HepG2 (cell line): ENCODE measurements at regions not wholly inside any gene's neighbourhood (a gene's known extent, or its start where the extent isn't known, plus 50 kb on each side); places are given as distances from the start of the nearest gene placed in this dataset.

ENCODE experiments used
- ATAC-seq: fragments of 200-7000 bp; cut with Tn5 transposase; 3 replicates; pipeline ENCODE4 v1.9.1; 2020; ENCODE audit warnings: mild to moderate bottlenecking, moderate library complexity
- BruUV-seq: library from RNA; stranded (reverse); fragments of 400-500 nt; replicated peaks from 2 replicates; lab custom pipeline; 2021; lab: Mats Ljungman, UMichigan
- CTCF ChIA-PET: fragments of 300-600 bp; formaldehyde crosslinking; extraction: SDS; loops from one replicate; lab custom pipeline; 2021; ENCODE audit warnings: low total read pairs, inconsistent platforms, low intra/inter-chr PET ratio; lab: Yijun Ruan, JAX
- POLR2A ChIA-PET: fragments of 350-600 bp; sonication (Branson Sonifier 250); formaldehyde crosslinking; loops from one replicate; lab custom pipeline; 2020; ENCODE audit warnings: antibody characterized with exemption, inconsistent platforms; lab: Yijun Ruan, JAX
- DNase-seq: peaks from one replicate; pipeline ENCODE4 v3.0.0-alpha.2; 2015; ENCODE audit warnings: low spot score
- FAIRE-seq: peaks from 3 replicates; lab custom pipeline; 2011; peaks lifted over from hg19 to GRCh38; lab: Jason Lieb, UNC
- H2AFZ ChIP-seq: one replicate; pipeline ENCODE4 v1.6.1; 2011; ENCODE audit warnings: low read length, inconsistent platforms
- H3K27ac ChIP-seq: fragments of 300-600 bp; 3 replicates; pipeline ENCODE4 v1.8.0; 2011; ENCODE audit warnings: mixed run types, mild to moderate bottlenecking, mixed read lengths, low read length, inconsistent platforms; ENCODE audit not compliant: insufficient read depth; ENCODE audit errors: extremely low read length
- H3K27me3 ChIP-seq, 2 experiments: fragments of 200-600 bp in 1 of 2; 2 replicates in 1 of 2; 3 replicates in 1 of 2; pipeline versions ENCODE4 v1.6.0 to v1.8.0; 2011; ENCODE audit warnings: low read length in 2 of 2, mild to moderate bottlenecking in 2 of 2, moderate library complexity in 2 of 2, inconsistent platforms in 1 of 2; ENCODE audit not compliant: insufficient read depth in 2 of 2, control insufficient read depth in 1 of 2
- H3K36me3 ChIP-seq, 2 experiments: fragments of 200-600 bp in 1 of 2; replicated peaks in 1 of 2; 2 replicates in 1 of 2; 3 replicates in 1 of 2; pipeline versions ENCODE4 v1.5.1 to v1.8.0; 2011; ENCODE audit warnings: low read length in 2 of 2, inconsistent platforms in 1 of 2; ENCODE audit not compliant: insufficient read depth in 2 of 2, control insufficient read depth in 1 of 2
- H3K4me1 ChIP-seq: 2 replicates; pipeline ENCODE4 v1.5.1; 2012; ENCODE audit warnings: low read length, inconsistent platforms; ENCODE audit not compliant: insufficient read depth
- H3K4me2 ChIP-seq: 2 replicates; pipeline ENCODE4 v1.6.0; 2011; ENCODE audit warnings: low read depth, low read length, inconsistent platforms
- H3K4me3 ChIP-seq, 3 experiments: fragments of 200-600 bp in 1 of 3; sonication (generic), shearing (Covaris generic) in 1 of 3; replicated peaks in 1 of 3; 2 replicates each; pipeline ENCODE4 v1.5.1; 2011 to 2016; ENCODE audit warnings: low read length in 3 of 3, inconsistent platforms in 2 of 3, low read depth in 2 of 3, mild to moderate bottlenecking in 2 of 3, control low read depth in 1 of 3, mixed read lengths in 1 of 3; ENCODE audit not compliant: insufficient read depth in 1 of 3
- H3K79me2 ChIP-seq: one replicate; pipeline ENCODE4 v1.6.1; 2011; ENCODE audit warnings: low read length, inconsistent platforms; ENCODE audit not compliant: insufficient read depth
- H3K9ac ChIP-seq: 2 replicates; pipeline ENCODE4 v1.6.0; 2011; ENCODE audit warnings: mild to moderate bottlenecking, low read depth, low read length, inconsistent platforms; ENCODE audit not compliant: insufficient read depth
- H3K9me3 ChIP-seq: 2 replicates; pipeline ENCODE4 v1.5.1; 2012; ENCODE audit warnings: mild to moderate bottlenecking, low read length
- H4K20me1 ChIP-seq: 2 replicates; pipeline ENCODE4 v1.6.0; 2011; ENCODE audit warnings: inconsistent platforms, mild to moderate bottlenecking, low read length, moderate library complexity; ENCODE audit not compliant: insufficient read depth
- CCAR2 ChIP-seq: fragments of 200-400 bp; formaldehyde crosslinking; optimal IDR thresholded peaks from 2 replicates; pipeline ENCODE3; 2018; ENCODE audit warnings: low read depth, mild to moderate bottlenecking, low read length, moderate library complexity
- FOXK1 ChIP-seq: sonication (generic); formaldehyde crosslinking; IDR thresholded peaks from 2 replicates; pipeline ENCODE4 v1.4.0; 2020; ENCODE audit warnings: low read depth, missing genetic modification reagents, borderline replicate concordance
- HDAC6 ChIP-seq: fragments of 200-600 bp; sonication (generic); IDR thresholded peaks from 2 replicates; pipeline ENCODE4 v1.7.0; 2017; ENCODE audit warnings: mild to moderate bottlenecking, antibody characterized with exemption, low read length, low read depth
- MLLT10 ChIP-seq: sonication (generic); formaldehyde crosslinking; IDR thresholded peaks from 2 replicates; pipeline ENCODE4 v1.4.0; 2020; ENCODE audit warnings: missing genetic modification reagents
- NFE2 ChIP-seq: sonication (generic); formaldehyde crosslinking; IDR thresholded peaks from 2 replicates; pipeline ENCODE4 v1.4.0; 2020; ENCODE audit warnings: missing genetic modification reagents
- NR3C1 ChIP-seq: sonication (generic); formaldehyde crosslinking; IDR thresholded peaks from 2 replicates; pipeline ENCODE4 v1.4.0; 2020; ENCODE audit warnings: missing genetic modification reagents
- PHF20 ChIP-seq: sonication (generic); formaldehyde crosslinking; IDR thresholded peaks from 2 replicates; pipeline ENCODE4 v1.5.0; 2020; ENCODE audit warnings: mild to moderate bottlenecking, missing genetic modification reagents
- RCOR2 ChIP-seq: IDR thresholded peaks from 2 replicates; pipeline ENCODE4 v1.6.1; 2016; ENCODE audit warnings: missing biosample characterization, missing genetic modification reagents
- THAP8 ChIP-seq: sonication (generic); formaldehyde crosslinking; IDR thresholded peaks from 2 replicates; pipeline ENCODE4 v1.5.1; 2020; ENCODE audit warnings: missing genetic modification reagents, mild to moderate bottlenecking, borderline replicate concordance
- ZFP90 ChIP-seq: sonication (generic); formaldehyde crosslinking; IDR thresholded peaks from 2 replicates; pipeline ENCODE4 v1.8.0; 2022; ENCODE audit warnings: missing genetic modification reagents, mild to moderate bottlenecking, inconsistent platforms, borderline replicate concordance
- ZNF207 ChIP-seq: fragments of 450-650 bp; IDR thresholded peaks from 2 replicates; pipeline ENCODE4 v1.6.1; 2016; ENCODE audit warnings: antibody characterized with exemption, borderline replicate concordance
- ZNF543 ChIP-seq: sonication (generic); formaldehyde crosslinking; IDR thresholded peaks from 2 replicates; pipeline ENCODE4 v1.4.0; 2020; ENCODE audit warnings: mild to moderate bottlenecking, missing genetic modification reagents
- WGBS: methylation state at CpG from one replicate; pipeline ENCODE4 v1.1.6; 2017; ENCODE audit warnings: low lambda C conversion rate; 5-methylcytosine and 5-hydroxymethylcytosine counted together
- in situ Hi-C: cut with HindIII; loops from 2 replicates; pipeline ENCODE4 v1.10.0; 2017; ENCODE audit warnings: low pct_unique_long_range_greater_than_20kb; ENCODE audit not compliant: extremely low pct_ligation_motif_present
- intact Hi-C: fragments of 100-400 bp; cut with micrococcal nuclease; formaldehyde crosslinking; loops from one replicate; pipeline ENCODE4 v1.10.0; 2022; ENCODE audit not compliant: unreplicated experiment
- TF ChIP-seq, protein P1 (sequence below): sonication (generic); formaldehyde crosslinking; IDR thresholded peaks from 2 replicates; pipeline ENCODE4 v1.4.0; 2020; ENCODE audit warnings: mild to moderate bottlenecking, missing genetic modification reagents
- TF ChIP-seq, protein P2 (sequence below): IDR thresholded peaks from 2 replicates; pipeline ENCODE4 v1.6.1; 2016; ENCODE audit warnings: control low read depth
- TF ChIP-seq, protein P3 (sequence below): sonication (generic); formaldehyde crosslinking; IDR thresholded peaks from 2 replicates; pipeline ENCODE4 v1.8.0; 2022; ENCODE audit warnings: mild to moderate bottlenecking, missing genetic modification reagents

DNA sequence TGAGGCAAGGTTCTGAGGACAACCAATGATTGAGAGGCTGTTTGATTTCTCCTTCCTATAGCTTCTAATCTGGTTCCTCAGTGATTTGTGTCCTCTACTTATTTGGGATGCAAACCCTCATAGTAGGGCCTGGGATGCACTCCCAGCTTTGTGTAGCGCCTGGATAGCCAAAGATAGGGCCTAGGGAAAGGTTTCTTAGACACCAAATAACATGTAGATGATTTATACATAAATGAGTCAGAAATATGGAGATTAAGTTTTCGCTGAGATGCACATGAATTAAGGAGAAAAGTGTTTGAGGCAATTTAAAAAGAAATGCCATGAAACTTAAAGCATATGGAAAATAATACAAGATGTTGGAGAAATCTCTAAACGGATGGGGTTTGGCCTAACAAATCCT lies 66.0 kb upstream of the LMO4 start (continued):
- no peak for TF ChIP-seq ZNF543
- no peak for TF ChIP-seq RCOR2 (CRISPR knock-in tag)

DNA sequence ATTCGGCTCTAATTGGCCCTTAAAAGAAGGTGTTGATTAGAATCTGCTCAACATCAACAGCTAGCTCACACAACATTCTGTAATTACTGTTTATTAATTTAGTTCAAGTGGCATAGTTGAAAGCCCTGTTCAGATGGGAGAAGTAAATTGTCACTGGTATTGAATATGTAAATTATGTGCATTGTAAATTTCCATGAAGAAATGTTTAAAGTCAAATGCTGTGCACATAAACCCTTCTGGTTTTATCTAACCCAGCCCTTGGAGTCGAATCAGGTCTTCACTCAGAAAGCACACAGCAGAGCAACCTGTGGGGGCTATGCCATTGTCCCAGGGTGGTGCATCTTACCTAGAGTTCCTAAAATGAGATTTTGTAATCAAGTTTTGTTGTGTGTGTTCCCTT lies 65.4 kb upstream of the LMO4 start:
- TF ChIP-seq NFE2: no peak
- TF ChIP-seq THAP8 (CRISPR knock-in tag): no peak
- TF ChIP-seq MLLT10 (CRISPR knock-in tag): no peak
- TF ChIP-seq, protein P1, sequence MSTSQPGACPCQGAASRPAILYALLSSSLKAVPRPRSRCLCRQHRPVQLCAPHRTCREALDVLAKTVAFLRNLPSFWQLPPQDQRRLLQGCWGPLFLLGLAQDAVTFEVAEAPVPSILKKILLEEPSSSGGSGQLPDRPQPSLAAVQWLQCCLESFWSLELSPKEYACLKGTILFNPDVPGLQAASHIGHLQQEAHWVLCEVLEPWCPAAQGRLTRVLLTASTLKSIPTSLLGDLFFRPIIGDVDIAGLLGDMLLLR (CRISPR knock-in tag): no peak
- TF ChIP-seq PHF20: no peak
- no peak for TF ChIP-seq ZFP90 (CRISPR knock-in tag)
- TF ChIP-seq, protein P2, sequence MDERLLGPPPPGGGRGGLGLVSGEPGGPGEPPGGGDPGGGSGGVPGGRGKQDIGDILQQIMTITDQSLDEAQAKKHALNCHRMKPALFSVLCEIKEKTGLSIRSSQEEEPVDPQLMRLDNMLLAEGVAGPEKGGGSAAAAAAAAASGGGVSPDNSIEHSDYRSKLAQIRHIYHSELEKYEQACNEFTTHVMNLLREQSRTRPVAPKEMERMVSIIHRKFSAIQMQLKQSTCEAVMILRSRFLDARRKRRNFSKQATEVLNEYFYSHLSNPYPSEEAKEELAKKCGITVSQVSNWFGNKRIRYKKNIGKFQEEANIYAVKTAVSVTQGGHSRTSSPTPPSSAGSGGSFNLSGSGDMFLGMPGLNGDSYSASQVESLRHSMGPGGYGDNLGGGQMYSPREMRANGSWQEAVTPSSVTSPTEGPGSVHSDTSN (CRISPR knock-in tag): no peak
- TF ChIP-seq, protein P3, sequence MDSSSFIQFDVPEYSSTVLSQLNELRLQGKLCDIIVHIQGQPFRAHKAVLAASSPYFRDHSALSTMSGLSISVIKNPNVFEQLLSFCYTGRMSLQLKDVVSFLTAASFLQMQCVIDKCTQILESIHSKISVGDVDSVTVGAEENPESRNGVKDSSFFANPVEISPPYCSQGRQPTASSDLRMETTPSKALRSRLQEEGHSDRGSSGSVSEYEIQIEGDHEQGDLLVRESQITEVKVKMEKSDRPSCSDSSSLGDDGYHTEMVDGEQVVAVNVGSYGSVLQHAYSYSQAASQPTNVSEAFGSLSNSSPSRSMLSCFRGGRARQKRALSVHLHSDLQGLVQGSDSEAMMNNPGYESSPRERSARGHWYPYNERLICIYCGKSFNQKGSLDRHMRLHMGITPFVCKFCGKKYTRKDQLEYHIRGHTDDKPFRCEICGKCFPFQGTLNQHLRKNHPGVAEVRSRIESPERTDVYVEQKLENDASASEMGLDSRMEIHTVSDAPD (CRISPR knock-in tag): no peak
- no peak for TF ChIP-seq ZNF207
- no peak for TF ChIP-seq HDAC6
- TF ChIP-seq CCAR2: no peak
- TF ChIP-seq FOXK1 (CRISPR knock-in tag): no peak
- TF ChIP-seq NR3C1 (CRISPR knock-in tag): no peak
- Histone ChIP-seq H3K4me2 (no peak overlapping the region), H3K4me1 (no peaks in the 10 kb centered on the region), H3K36me3 (no peaks in the 10 kb centered on the region), H2AFZ (no peak overlapping the region), H3K27me3 (0 out of 5 replicates have a peak, but pooled peaks cover 0 to 3% of the 10 kb centered on the region in 2 experiments), H3K79me2 (no peaks in the 10 kb centered on the region), H3K27ac (no peak overlapping the region), H3K4me3 (no peak overlapping the region), H3K9ac (no peak overlapping the region), H3K9me3 (no peaks in the 10 kb centered on the region), H4K20me1 (no peaks in the 10 kb centered on the region)
- FAIRE-seq (no peak), ATAC-seq (no peak), DNase-seq (no peak)
- 0% methylated on average over 2 of the region's 2 CpGs for WGBS
- CTCF ChIA-PET: no interaction called here
- BruUV-seq: no TSS peak
- in situ Hi-C loops (no loop called here), intact Hi-C loops (no loop called here)
- POLR2A ChIA-PET: no interaction called here
